ENCODE measurements at regions not wholly inside any gene's neighbourhood (a gene's known extent, or its start where the extent isn't known, plus 50 kb on each side); places are given as distances from the start of the nearest gene placed in this dataset.

GRCh38 chr14:93870377-93870776, 56.8 kb upstream of the FAM181A start:
- CTCF ChIA-PET = interaction anchor here (0.9 kb wide), 1 partner anchor 50 kb away, joined by 3 read pairs; no protein-coding TSS in a partner anchor
- TF ChIP-seq BHLHE40 (IDR thresholded peaks at IDR 0.05; ENCODE audit: borderline replicate concordance) = no peak
- no peak for TF ChIP-seq FOXA1 (IDR thresholded peaks at IDR 0.05)
- no peak for TF ChIP-seq ARNT (IDR thresholded peaks at IDR 0.05)
- TF ChIP-seq NFRKB (IDR thresholded peaks at IDR 0.05) = no peak

GRCh38 chr14:93869427-93869826, 57.7 kb upstream of the FAM181A start:
- no peak for DNase-seq (ENCODE audit: extremely low spot score)
- TF ChIP-seq L3MBTL2 (conservative IDR thresholded peaks at IDR 0.05) (no peak), ELF4 (IDR thresholded peaks at IDR 0.05) (no peak), LEF1 (IDR thresholded peaks at IDR 0.05; ENCODE audit: borderline replicate concordance) (no peak), CTBP1 (IDR thresholded peaks at IDR 0.05; ENCODE audit: borderline replicate concordance) (no peak), BHLHE40 (IDR thresholded peaks at IDR 0.05; ENCODE audit: borderline replicate concordance) (no peak), SUZ12 (IDR thresholded peaks at IDR 0.05) (no peak), ARNT (IDR thresholded peaks at IDR 0.05) (no peak), NFRKB (IDR thresholded peaks at IDR 0.05) (no peak), FOXK2 (IDR thresholded peaks at IDR 0.05) (no peak), TARDBP (IDR thresholded peaks at IDR 0.05) (no peak), PKNOX1 (IDR thresholded peaks at IDR 0.05) (no peak), SP1 (IDR thresholded peaks at IDR 0.05) (no peak), ZNF384 (IDR thresholded peaks at IDR 0.05) (no peak), FOXA1 (IDR thresholded peaks at IDR 0.05) (no peak), FOXM1 (IDR thresholded peaks at IDR 0.05; ENCODE audit: borderline replicate concordance) (no peak), HDGF (IDR thresholded peaks at IDR 0.05; ENCODE audit: borderline replicate concordance) (no peak)
- POLR2A ChIA-PET = no interaction called here
- CTCF ChIA-PET = no interaction called here

More at GRCh38 chr14:93870377-93870776, 56.8 kb upstream of the FAM181A start:
- POLR2A ChIA-PET = no interaction called here
- no peak for DNase-seq (ENCODE audit: extremely low spot score)

GRCh38 chr14:93868165-93868564, 59.0 kb upstream of the FAM181A start:
- no peak for DNase-seq (ENCODE audit: extremely low spot score)
- TF ChIP-seq NFRKB (IDR thresholded peaks at IDR 0.05) (no peak), SP1 (IDR thresholded peaks at IDR 0.05) (no peak), PKNOX1 (IDR thresholded peaks at IDR 0.05) (no peak), SUZ12 (IDR thresholded peaks at IDR 0.05) (no peak), ZNF384 (IDR thresholded peaks at IDR 0.05) (no peak), FOXK2 (IDR thresholded peaks at IDR 0.05) (no peak), LEF1 (IDR thresholded peaks at IDR 0.05; ENCODE audit: borderline replicate concordance) (no peak), HDGF (IDR thresholded peaks at IDR 0.05; ENCODE audit: borderline replicate concordance) (no peak), BHLHE40 (IDR thresholded peaks at IDR 0.05; ENCODE audit: borderline replicate concordance) (no peak), FOXM1 (IDR thresholded peaks at IDR 0.05; ENCODE audit: borderline replicate concordance) (no peak), L3MBTL2 (conservative IDR thresholded peaks at IDR 0.05) (no peak), ARNT (IDR thresholded peaks at IDR 0.05) (no peak), ELF4 (IDR thresholded peaks at IDR 0.05) (no peak), CTBP1 (IDR thresholded peaks at IDR 0.05; ENCODE audit: borderline replicate concordance) (no peak), FOXA1 (IDR thresholded peaks at IDR 0.05) (no peak), TARDBP (IDR thresholded peaks at IDR 0.05) (no peak)
- CTCF ChIA-PET = no interaction called here
- POLR2A ChIA-PET = no interaction called here

- CTCF ChIA-PET = no interaction called here
- POLR2A ChIA-PET = interaction anchor here (0.6 kb wide), 1 partner anchor 101 kb away, joined by 3 read pairs; no protein-coding TSS in a partner anchor
- DNase-seq (ENCODE audit: extremely low spot score) = no peak
- TF ChIP-seq FOXK2 (IDR thresholded peaks at IDR 0.05) (no peak), PKNOX1 (IDR thresholded peaks at IDR 0.05) (no peak), CTBP1 (IDR thresholded peaks at IDR 0.05; ENCODE audit: borderline replicate concordance) (no peak), SP1 (IDR thresholded peaks at IDR 0.05) (no peak), FOXM1 (IDR thresholded peaks at IDR 0.05; ENCODE audit: borderline replicate concordance) (no peak), FOXA1 (IDR thresholded peaks at IDR 0.05) (no peak), NFRKB (IDR thresholded peaks at IDR 0.05) (no peak), ZNF384 (IDR thresholded peaks at IDR 0.05) (no peak), HDGF (IDR thresholded peaks at IDR 0.05; ENCODE audit: borderline replicate concordance) (no peak), BHLHE40 (IDR thresholded peaks at IDR 0.05; ENCODE audit: borderline replicate concordance) (no peak), L3MBTL2 (conservative IDR thresholded peaks at IDR 0.05) (no peak), SUZ12 (IDR thresholded peaks at IDR 0.05) (no peak), ARNT (IDR thresholded peaks at IDR 0.05) (no peak), TARDBP (IDR thresholded peaks at IDR 0.05) (no peak), ELF4 (IDR thresholded peaks at IDR 0.05) (no peak), LEF1 (IDR thresholded peaks at IDR 0.05; ENCODE audit: borderline replicate concordance) (no peak)
Measured at GRCh38 chr14:93862265-93862664, 64.9 kb upstream of the FAM181A start.

- ChIA-PET POLR2A (interaction anchor here (0.6 kb wide), 1 partner anchor 100 kb away, joined by 3 read pairs; no protein-coding TSS in a partner anchor), CTCF (no interaction called here)
- TF ChIP-seq ELF4 (IDR thresholded peaks at IDR 0.05) (no peak), BHLHE40 (IDR thresholded peaks at IDR 0.05; ENCODE audit: borderline replicate concordance) (no peak), HDGF (IDR thresholded peaks at IDR 0.05; ENCODE audit: borderline replicate concordance) (no peak), ARNT (IDR thresholded peaks at IDR 0.05) (no peak), TARDBP (IDR thresholded peaks at IDR 0.05) (no peak), CTBP1 (IDR thresholded peaks at IDR 0.05; ENCODE audit: borderline replicate concordance) (no peak), LEF1 (IDR thresholded peaks at IDR 0.05; ENCODE audit: borderline replicate concordance) (no peak), SUZ12 (IDR thresholded peaks at IDR 0.05) (no peak), L3MBTL2 (conservative IDR thresholded peaks at IDR 0.05) (no peak), PKNOX1 (IDR thresholded peaks at IDR 0.05) (no peak), ZNF384 (IDR thresholded peaks at IDR 0.05) (no peak), NFRKB (IDR thresholded peaks at IDR 0.05) (no peak), FOXM1 (IDR thresholded peaks at IDR 0.05; ENCODE audit: borderline replicate concordance) (no peak), FOXK2 (IDR thresholded peaks at IDR 0.05) (no peak)
- DNase-seq (ENCODE audit: extremely low spot score) = no peak
Measured at GRCh38 chr14:93861836-93862235, 65.3 kb upstream of the FAM181A start.

All from HEK293T (cell line).